GM23248 (cell line): ENCODE measurements at regions not wholly inside any gene's neighbourhood (a gene's known extent, or its start where the extent isn't known, plus 50 kb on each side); places are given as distances from the start of the nearest gene placed in this dataset.

Experiments used
- DNase-seq: peaks from one replicate; pipeline ENCODE4 v3.0.0-alpha.2; 2015
- H2AFZ ChIP-seq: fragments of 200-600 bp; sonication (generic); 2 replicates; pipeline ENCODE4 v1.6.1; 2016; ENCODE audit warnings: antibody characterized with exemption
- H3F3A ChIP-seq: fragments of 200-600 bp; sonication (generic); 2 replicates; pipeline ENCODE4 v1.6.1; 2016; ENCODE audit warnings: mild to moderate bottlenecking, antibody characterized with exemption, mixed run types; ENCODE audit not compliant: insufficient read depth
- H3K27ac ChIP-seq: fragments of 200-600 bp; sonication (generic); 2 replicates; pipeline ENCODE4 v1.5.1; 2016; ENCODE audit warnings: mild to moderate bottlenecking
- H3K27me3 ChIP-seq: fragments of 200-600 bp; sonication (generic); replicated peaks from 2 replicates; pipeline ENCODE4 v1.6.1; 2016; ENCODE audit warnings: mild to moderate bottlenecking; ENCODE audit not compliant: insufficient read depth
- H3K36me3 ChIP-seq: fragments of 200-600 bp; sonication (generic); 2 replicates; pipeline ENCODE4 v1.6.1; 2016; ENCODE audit warnings: low read depth, mild to moderate bottlenecking
- H3K4me1 ChIP-seq: fragments of 200-600 bp; sonication (generic); 2 replicates; pipeline ENCODE4 v1.6.1; 2016; ENCODE audit warnings: mild to moderate bottlenecking; ENCODE audit not compliant: insufficient read depth
- H3K4me2 ChIP-seq: fragments of 200-600 bp; sonication (generic); one replicate; pipeline ENCODE4 v1.6.1; 2016; ENCODE audit warnings: mild to moderate bottlenecking; ENCODE audit not compliant: unreplicated experiment
- H3K4me3 ChIP-seq: fragments of 200-600 bp; sonication (generic); 2 replicates; pipeline ENCODE4 v1.5.1; 2016; ENCODE audit warnings: mild to moderate bottlenecking
- H3K79me2 ChIP-seq: fragments of 200-600 bp; sonication (generic); 2 replicates; pipeline ENCODE4 v1.6.1; 2016; ENCODE audit warnings: mild to moderate bottlenecking; ENCODE audit not compliant: insufficient read depth
- H3K9ac ChIP-seq: fragments of 200-600 bp; sonication (generic); 2 replicates; pipeline ENCODE4 v1.6.1; 2016; ENCODE audit warnings: mild to moderate bottlenecking
- H3K9me2 ChIP-seq: fragments of 200-600 bp; sonication (generic); 2 replicates; pipeline ENCODE4 v1.6.1; 2016; ENCODE audit warnings: mixed run types, mild to moderate bottlenecking, moderate library complexity; ENCODE audit not compliant: insufficient read depth
- H3K9me3 ChIP-seq: fragments of 200-600 bp; sonication (generic); one replicate; pipeline ENCODE4 v1.6.1; 2017; ENCODE audit warnings: low read depth
- H4K20me1 ChIP-seq: fragments of 200-600 bp; sonication (generic); 2 replicates; pipeline ENCODE4 v1.6.0; 2016; ENCODE audit not compliant: insufficient read depth
- EZH2 ChIP-seq: fragments of 200-600 bp; sonication (generic); IDR thresholded peaks from 2 replicates; pipeline ENCODE4 v1.6.1; 2018; ENCODE audit warnings: antibody characterized with exemption, mild to moderate bottlenecking; ENCODE audit not compliant: insufficient read depth, poor library complexity, severe bottlenecking
- EZH2phosphoT487 ChIP-seq: fragments of 200-600 bp; sonication (generic); IDR thresholded peaks from 2 replicates; pipeline ENCODE4 v1.6.1; 2018; ENCODE audit warnings: antibody characterized with exemption, moderate library complexity, mild to moderate bottlenecking, low read depth; ENCODE audit not compliant: insufficient read depth
- WGBS, 2 experiments: methylation state at CpG; one replicate each; pipeline ENCODE4 v1.1.6; 2015 to 2017; ENCODE audit warnings: low lambda C conversion rate in 2 of 2, low coverage in 1 of 2; ENCODE audit errors: missing lambda C conversion rate in 2 of 2; 5-methylcytosine and 5-hydroxymethylcytosine counted together
- in situ Hi-C: fragments of 300-500 bp; cut with MboI; formaldehyde crosslinking; loops from 2 replicates; pipeline ENCODE4 v1.15.0; 2020

GRCh38 chr4:147219145-147219544 lies 261.8 kb upstream of the EDNRA start:
- in situ Hi-C loops = no loop called here
- Histone ChIP-seq H4K20me1 (no peaks in the 10 kb centered on the region), H2AFZ (no peak overlapping the region), H3K4me1 (no peaks in the 10 kb centered on the region), H3K9ac (no peak overlapping the region), H3K4me2 (no peak overlapping the region), H3K79me2 (no peaks in the 10 kb centered on the region), H3F3A (no peaks in the 10 kb centered on the region), H3K27ac (no peak overlapping the region), H3K9me2 (no peaks in the 10 kb centered on the region), H3K36me3 (no peaks in the 10 kb centered on the region), H3K27me3 (no peaks in the 10 kb centered on the region), H3K4me3 (no peak overlapping the region), H3K9me3 (no peaks in the 10 kb centered on the region)
- WGBS, 2 experiments = 16 to 31% methylated on average over 2 of the region's 2 CpGs
- TF ChIP-seq EZH2phosphoT487 (no peak), EZH2 (no peak)
- DNase-seq = no peak

GRCh38 chr4:147220833-147221232 lies 260.1 kb upstream of the EDNRA start:
- Histone ChIP-seq H3F3A (no peaks in the 10 kb centered on the region), H3K27me3 (no peaks in the 10 kb centered on the region), H3K9me2 (no peaks in the 10 kb centered on the region), H3K27ac (no peak overlapping the region), H3K4me2 (no peak overlapping the region), H3K9ac (no peak overlapping the region), H3K79me2 (no peaks in the 10 kb centered on the region), H2AFZ (no peak overlapping the region), H4K20me1 (no peaks in the 10 kb centered on the region), H3K4me1 (no peaks in the 10 kb centered on the region), H3K9me3 (no peaks in the 10 kb centered on the region), H3K4me3 (no peak overlapping the region), H3K36me3 (no peaks in the 10 kb centered on the region)
- DNase-seq = no peak
- in situ Hi-C loops = no loop called here
- WGBS, 2 experiments = 63 to 66% methylated on average over 1 of the region's 1 CpG
- TF ChIP-seq EZH2phosphoT487 (no peak), EZH2 (no peak)

GRCh38 chr4:147222906-147223305 lies 258.0 kb upstream of the EDNRA start:
- no peaks in the 10 kb centered on the region for H4K20me1 ChIP-seq
- H3K79me2 ChIP-seq = no peaks in the 10 kb centered on the region
- no peak overlapping the region for H3K27ac ChIP-seq
- in situ Hi-C loops = no loop called here
- H3K27me3 ChIP-seq = no peaks in the 10 kb centered on the region
- no peak overlapping the region for H2AFZ ChIP-seq
- no peaks in the 10 kb centered on the region for H3K9me3 ChIP-seq
- WGBS, 2 experiments = 44 to 46% methylated on average over 4 of the region's 4 CpGs
- H3K4me1 ChIP-seq = no peaks in the 10 kb centered on the region
- H3F3A ChIP-seq = no peaks in the 10 kb centered on the region
- no peaks in the 10 kb centered on the region for H3K36me3 ChIP-seq
- H3K4me2 ChIP-seq = no peak overlapping the region
- no peak overlapping the region for H3K9ac ChIP-seq
- TF ChIP-seq EZH2phosphoT487 (no peak), EZH2 (no peak)
- no peak for DNase-seq
- H3K9me2 ChIP-seq = no peaks in the 10 kb centered on the region
- H3K4me3 ChIP-seq = no peak overlapping the region

- Histone ChIP-seq H3K79me2 (no peaks in the 10 kb centered on the region), H3K9ac (no peak overlapping the region), H3K4me2 (no peak overlapping the region), H3K27ac (no peak overlapping the region), H3K36me3 (no peaks in the 10 kb centered on the region), H2AFZ (no peak overlapping the region), H3K4me1 (no peaks in the 10 kb centered on the region), H3K9me3 (no peaks in the 10 kb centered on the region), H3K27me3 (no peaks in the 10 kb centered on the region), H4K20me1 (no peaks in the 10 kb centered on the region), H3F3A (no peaks in the 10 kb centered on the region), H3K4me3 (no peak overlapping the region), H3K9me2 (0 out of 2 replicates have a peak, but pooled peaks cover 3% of the 10 kb centered on the region)
- in situ Hi-C loops = no loop called here
- no peak for TF ChIP-seq EZH2phosphoT487
- no peak for TF ChIP-seq EZH2
- WGBS, 2 experiments = 52 to 58% methylated on average over 5 of the region's 5 CpGs
- DNase-seq = no peak
These were observed 257.3 kb upstream of the EDNRA start for GRCh38 chr4:147223576-147223975.

- no peaks in the 10 kb centered on the region for H3K9me3 ChIP-seq
- H3K27me3 ChIP-seq = no peaks in the 10 kb centered on the region; the same call in 1 of the 2 replicates
- H3K9ac ChIP-seq = no peak overlapping the region
- whole genome bisulfite sequencing, 2 experiments = 31 to 35% methylated on average over 3 of the region's 3 CpGs
- H3K4me2 ChIP-seq = no peak overlapping the region
- no peaks in the 10 kb centered on the region for H3K79me2 ChIP-seq
- H3K36me3 ChIP-seq = no peaks in the 10 kb centered on the region
- no peaks in the 10 kb centered on the region; the same call in 1 of the 2 replicates for H3K9me2 ChIP-seq
- DNase-seq = no peak
- H4K20me1 ChIP-seq = no peaks in the 10 kb centered on the region
- H3K4me3 ChIP-seq = no peak overlapping the region
- no peak overlapping the region for H2AFZ ChIP-seq
- TF ChIP-seq EZH2phosphoT487 = no peak
- no peak overlapping the region for H3K27ac ChIP-seq
- H3F3A ChIP-seq = no peaks in the 10 kb centered on the region
- in situ Hi-C loops = no loop called here
- H3K4me1 ChIP-seq = no peaks in the 10 kb centered on the region
These were observed 244.1 kb upstream of the EDNRA start for GRCh38 chr4:147236806-147237205.
